ENCODE measurements at regions not wholly inside any gene's neighbourhood (a gene's known extent, or its start where the extent isn't known, plus 50 kb on each side); places are given as distances from the start of the nearest gene placed in this dataset.

DNA sequence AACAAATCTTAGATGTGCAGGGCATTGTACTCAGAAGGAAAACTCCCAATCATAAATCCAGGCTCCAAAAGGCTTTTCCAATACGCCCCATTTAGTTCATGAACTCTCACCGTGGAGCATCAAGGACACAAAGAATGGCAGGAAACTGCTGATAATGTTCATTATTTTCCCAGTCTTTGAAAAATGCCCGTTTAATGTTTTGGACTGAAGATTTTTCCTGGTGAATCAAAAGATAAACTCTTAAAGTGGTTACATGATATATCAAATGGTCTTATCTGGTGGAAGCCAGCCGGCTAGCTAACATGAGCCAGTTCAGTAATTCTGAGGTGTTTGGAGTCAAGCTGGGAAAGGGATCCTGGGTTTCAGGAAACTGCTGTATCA lies 62.1 kb upstream of the AP1S2 start:
- no peak for DNase-seq
- H3K4me1 ChIP-seq (ENCODE audit: control insufficient read depth in 1 of 2, insufficient read depth in 2 of 2, low read depth in 1 of 2, low read length in 1 of 2) = no peaks in the 10 kb centered on the region
- CTCF ChIA-PET = no interaction called here
- H3F3A ChIP-seq (replicated peaks; ENCODE audit: insufficient read depth) = no peaks in the 10 kb centered on the region
- H3K9me3 ChIP-seq = no peaks in the 10 kb centered on the region
- no peak overlapping the region for H3K27ac ChIP-seq (ENCODE audit: low read depth in 2 of 2, low read length in 1 of 2)
- H3K4me3 ChIP-seq (ENCODE audit: low read depth in 2 of 2, low read length in 1 of 2) = no peak overlapping the region
- peak overlapping the region; percentile 58 for H2AFZ ChIP-seq (ENCODE audit: low read depth)
- no peaks in the 10 kb centered on the region for H3K27me3 ChIP-seq (ENCODE audit: insufficient read depth)
- no peak overlapping the region for H3K9ac ChIP-seq
- no peaks in the 10 kb centered on the region for H3K36me3 ChIP-seq (replicated peaks in 1 of 2; ENCODE audit: control insufficient read depth in 1 of 2, insufficient read depth in 2 of 2, low read length in 1 of 2)
- no peaks in the 10 kb centered on the region for H3K9me2 ChIP-seq
- POLR2A ChIA-PET = no interaction called here
- H4K20me1 ChIP-seq (ENCODE audit: insufficient read depth) = no peaks in the 10 kb centered on the region
- no peak overlapping the region for H3K4me2 ChIP-seq
- WGBS (ENCODE audit: low lambda C conversion rate) = 12% methylated on average over 4 of the region's 4 CpGs
- no peak for TF ChIP-seq FOXJ3 (CRISPR knock-in tag; IDR thresholded peaks at IDR 0.05)
- TF ChIP-seq, protein P1, sequence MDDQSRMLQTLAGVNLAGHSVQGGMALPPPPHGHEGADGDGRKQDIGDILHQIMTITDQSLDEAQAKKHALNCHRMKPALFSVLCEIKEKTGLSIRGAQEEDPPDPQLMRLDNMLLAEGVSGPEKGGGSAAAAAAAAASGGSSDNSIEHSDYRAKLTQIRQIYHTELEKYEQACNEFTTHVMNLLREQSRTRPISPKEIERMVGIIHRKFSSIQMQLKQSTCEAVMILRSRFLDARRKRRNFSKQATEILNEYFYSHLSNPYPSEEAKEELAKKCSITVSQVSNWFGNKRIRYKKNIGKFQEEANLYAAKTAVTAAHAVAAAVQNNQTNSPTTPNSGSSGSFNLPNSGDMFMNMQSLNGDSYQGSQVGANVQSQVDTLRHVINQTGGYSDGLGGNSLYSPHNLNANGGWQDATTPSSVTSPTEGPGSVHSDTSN (IDR thresholded peaks at IDR 0.05) = no peak
- no peak for TF ChIP-seq MXI1 (IDR thresholded peaks at IDR 0.05; ENCODE audit: low read depth, low read length)
- no peak for TF ChIP-seq GABPA (IDR thresholded peaks at IDR 0.05; ENCODE audit: low read depth)
- TF ChIP-seq, protein P2, sequence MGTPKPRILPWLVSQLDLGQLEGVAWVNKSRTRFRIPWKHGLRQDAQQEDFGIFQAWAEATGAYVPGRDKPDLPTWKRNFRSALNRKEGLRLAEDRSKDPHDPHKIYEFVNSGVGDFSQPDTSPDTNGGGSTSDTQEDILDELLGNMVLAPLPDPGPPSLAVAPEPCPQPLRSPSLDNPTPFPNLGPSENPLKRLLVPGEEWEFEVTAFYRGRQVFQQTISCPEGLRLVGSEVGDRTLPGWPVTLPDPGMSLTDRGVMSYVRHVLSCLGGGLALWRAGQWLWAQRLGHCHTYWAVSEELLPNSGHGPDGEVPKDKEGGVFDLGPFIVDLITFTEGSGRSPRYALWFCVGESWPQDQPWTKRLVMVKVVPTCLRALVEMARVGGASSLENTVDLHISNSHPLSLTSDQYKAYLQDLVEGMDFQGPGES (IDR thresholded peaks at IDR 0.05; ENCODE audit: low read depth, low read length) = no peak
- TF ChIP-seq RCOR1 (IDR thresholded peaks at IDR 0.05; ENCODE audit: low read length) = no peak
- TF ChIP-seq RXRA (IDR thresholded peaks at IDR 0.05; ENCODE audit: borderline replicate concordance, low read depth) = no peak
- TF ChIP-seq SMC3 (IDR thresholded peaks at IDR 0.05; ENCODE audit: low read depth, low read length) = no peak
- TF ChIP-seq TCF12 (IDR thresholded peaks at IDR 0.05) = no peak
- no peak for TF ChIP-seq NFIC (IDR thresholded peaks at IDR 0.05; ENCODE audit: borderline replicate concordance)
- no peak for TF ChIP-seq RFX5 (IDR thresholded peaks at IDR 0.05; ENCODE audit: low read length)
- no peak for TF ChIP-seq FOXM1 (IDR thresholded peaks at IDR 0.05; ENCODE audit: low read depth)
- TF ChIP-seq, protein P3, sequence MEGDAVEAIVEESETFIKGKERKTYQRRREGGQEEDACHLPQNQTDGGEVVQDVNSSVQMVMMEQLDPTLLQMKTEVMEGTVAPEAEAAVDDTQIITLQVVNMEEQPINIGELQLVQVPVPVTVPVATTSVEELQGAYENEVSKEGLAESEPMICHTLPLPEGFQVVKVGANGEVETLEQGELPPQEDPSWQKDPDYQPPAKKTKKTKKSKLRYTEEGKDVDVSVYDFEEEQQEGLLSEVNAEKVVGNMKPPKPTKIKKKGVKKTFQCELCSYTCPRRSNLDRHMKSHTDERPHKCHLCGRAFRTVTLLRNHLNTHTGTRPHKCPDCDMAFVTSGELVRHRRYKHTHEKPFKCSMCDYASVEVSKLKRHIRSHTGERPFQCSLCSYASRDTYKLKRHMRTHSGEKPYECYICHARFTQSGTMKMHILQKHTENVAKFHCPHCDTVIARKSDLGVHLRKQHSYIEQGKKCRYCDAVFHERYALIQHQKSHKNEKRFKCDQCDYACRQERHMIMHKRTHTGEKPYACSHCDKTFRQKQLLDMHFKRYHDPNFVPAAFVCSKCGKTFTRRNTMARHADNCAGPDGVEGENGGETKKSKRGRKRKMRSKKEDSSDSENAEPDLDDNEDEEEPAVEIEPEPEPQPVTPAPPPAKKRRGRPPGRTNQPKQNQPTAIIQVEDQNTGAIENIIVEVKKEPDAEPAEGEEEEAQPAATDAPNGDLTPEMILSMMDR (IDR thresholded peaks at IDR 0.05) = no peak
- no peak for TF ChIP-seq REST (IDR thresholded peaks at IDR 0.05; ENCODE audit: low read depth, low read length)
- no peak for TF ChIP-seq POLR2AphosphoS5 (IDR thresholded peaks at IDR 0.05; ENCODE audit: low read depth, low read length)
- H3K79me2 ChIP-seq (ENCODE audit: insufficient read depth) = no peaks in the 10 kb centered on the region
